Muscle of leg (tissue), 3 donors: ENCODE measurements at regions not wholly inside any gene's neighbourhood (a gene's known extent, or its start where the extent isn't known, plus 50 kb on each side); places are given as distances from the start of the nearest gene placed in this dataset.

Experiments
- DNase-seq: peaks from one replicate; pipeline ENCODE4 v3.0.0; 2013
- H3K27ac ChIP-seq: one replicate; pipeline ENCODE4 v1.5.1; 2013; ENCODE audit warnings: mild to moderate bottlenecking, low read length, control low read depth
- H3K27me3 ChIP-seq: one replicate; pipeline ENCODE4 v1.6.1; 2013; ENCODE audit warnings: low read length; ENCODE audit not compliant: control insufficient read depth, insufficient read depth
- H3K36me3 ChIP-seq: one replicate; pipeline ENCODE4 v1.6.1; 2013; ENCODE audit warnings: low read length; ENCODE audit not compliant: control insufficient read depth, insufficient read depth
- H3K4me1 ChIP-seq: one replicate; pipeline ENCODE4 v1.6.1; 2013; ENCODE audit warnings: low read length; ENCODE audit not compliant: control insufficient read depth, insufficient read depth
- H3K4me3 ChIP-seq: one replicate; pipeline ENCODE4 v1.5.1; 2013; ENCODE audit warnings: low read length, control low read depth
- H3K9me3 ChIP-seq: replicated peaks from 2 replicates; pipeline ENCODE4 v1.6.1; 2013; ENCODE audit warnings: low read depth, low read length; ENCODE audit not compliant: control insufficient read depth
- WGBS: methylation state at CpG from one replicate; pipeline ENCODE4 v1.1.5; 2013; ENCODE audit warnings: missing lambda C conversion rate; ENCODE audit not compliant: insufficient coverage; 5-methylcytosine and 5-hydroxymethylcytosine counted together

GRCh38 chr11:127332896-127333295, 332.3 kb upstream of the KIRREL3 start:
- Histone ChIP-seq H3K36me3 (no peaks in the 10 kb centered on the region), H3K27ac (no peak overlapping the region), H3K4me1 (no peaks in the 10 kb centered on the region), H3K9me3 (no peaks in the 10 kb centered on the region), H3K4me3 (no peak overlapping the region), H3K27me3 (no peaks in the 10 kb centered on the region)
- no peak for DNase-seq
- WGBS, result no CpG with 5 or more reads among the region's 2 CpGs

GRCh38 chr11:127330044-127330443, 329.5 kb upstream of the KIRREL3 start:
- H3K4me1 ChIP-seq, result no peaks in the 10 kb centered on the region
- no peak overlapping the region for H3K4me3 ChIP-seq
- H3K9me3 ChIP-seq, result no peaks in the 10 kb centered on the region
- H3K27ac ChIP-seq, result no peak overlapping the region
- no peaks in the 10 kb centered on the region for H3K27me3 ChIP-seq
- H3K36me3 ChIP-seq, result no peaks in the 10 kb centered on the region
- no peak for DNase-seq
- WGBS, result no CpG with 5 or more reads among the region's 3 CpGs

GRCh38 chr11:127308291-127308690, 307.7 kb upstream of the KIRREL3 start:
- H3K4me3 ChIP-seq, result no peak overlapping the region
- no peaks in the 10 kb centered on the region for H3K4me1 ChIP-seq
- WGBS, result 29% methylated on average over 1 of the region's 2 CpGs
- no peak for DNase-seq
- H3K27me3 ChIP-seq, result no peaks in the 10 kb centered on the region
- H3K9me3 ChIP-seq, result no peaks in the 10 kb centered on the region
- no peak overlapping the region for H3K27ac ChIP-seq
- no peaks in the 10 kb centered on the region for H3K36me3 ChIP-seq

- H3K9me3 ChIP-seq, result no peaks in the 10 kb centered on the region
- 89% methylated on average over 5 of the region's 5 CpGs for WGBS
Observed at GRCh38 chr11:127307700-127308099, 307.1 kb upstream of the KIRREL3 start.

GRCh38 chr11:127304634-127305033, 304.1 kb upstream of the KIRREL3 start:
- H3K27ac ChIP-seq, result no peak overlapping the region
- DNase-seq, result no peak
- H3K27me3 ChIP-seq, result no peaks in the 10 kb centered on the region
- no peaks in the 10 kb centered on the region for H3K4me1 ChIP-seq
- H3K4me3 ChIP-seq, result no peak overlapping the region
- H3K9me3 ChIP-seq, result no peaks in the 10 kb centered on the region
- no CpG with 5 or more reads among the region's 3 CpGs for WGBS
- no peaks in the 10 kb centered on the region for H3K36me3 ChIP-seq

More at GRCh38 chr11:127307700-127308099, 307.1 kb upstream of the KIRREL3 start:
- Histone ChIP-seq H3K27me3 (no peaks in the 10 kb centered on the region), H3K36me3 (no peaks in the 10 kb centered on the region), H3K27ac (no peak overlapping the region), H3K4me1 (no peaks in the 10 kb centered on the region), H3K4me3 (no peak overlapping the region)
- no peak for DNase-seq

GRCh38 chr11:127288926-127289325, 288.4 kb upstream of the KIRREL3 start:
- Histone ChIP-seq H3K4me1 (no peaks in the 10 kb centered on the region), H3K27me3 (no peaks in the 10 kb centered on the region), H3K36me3 (no peaks in the 10 kb centered on the region), H3K9me3 (peaks cover 2% of the 10 kb centered on the region), H3K27ac (no peak overlapping the region), H3K4me3 (no peak overlapping the region)
- no peak for DNase-seq
- 89% methylated on average over 4 of the region's 5 CpGs for WGBS

- DNase-seq, result no peak
- Histone ChIP-seq H3K27me3 (no peaks in the 10 kb centered on the region), H3K4me3 (no peak overlapping the region), H3K27ac (no peak overlapping the region), H3K4me1 (no peaks in the 10 kb centered on the region), H3K36me3 (no peaks in the 10 kb centered on the region), H3K9me3 (no peaks in the 10 kb centered on the region)
- no CpG with 5 or more reads among the region's 1 CpG for WGBS
Observed at GRCh38 chr11:127281534-127281933, 281.0 kb upstream of the KIRREL3 start.

- Histone ChIP-seq H3K9me3 (no peaks in the 10 kb centered on the region), H3K36me3 (no peaks in the 10 kb centered on the region), H3K27me3 (no peaks in the 10 kb centered on the region), H3K27ac (no peak overlapping the region), H3K4me3 (no peak overlapping the region), H3K4me1 (no peaks in the 10 kb centered on the region)
- 33% methylated on average over 9 of the region's 9 CpGs for whole genome bisulfite sequencing
- no peak for DNase-seq
Observed at GRCh38 chr11:127275774-127276173, 275.2 kb upstream of the KIRREL3 start.

- no peaks in the 10 kb centered on the region for H3K9me3 ChIP-seq
- no peak for DNase-seq
- H3K27ac ChIP-seq, result no peak overlapping the region
- no peak overlapping the region for H3K4me3 ChIP-seq
- no peaks in the 10 kb centered on the region for H3K27me3 ChIP-seq
- no peaks in the 10 kb centered on the region for H3K4me1 ChIP-seq
- no CpG with 5 or more reads among the region's 1 CpG for WGBS
- no peaks in the 10 kb centered on the region for H3K36me3 ChIP-seq
Observed at GRCh38 chr11:127274328-127274676, 273.7 kb upstream of the KIRREL3 start.

GRCh38 chr11:127273593-127274327, 273.2 kb upstream of the KIRREL3 start:
- 70% methylated on average over 2 of the region's 5 CpGs for WGBS
- no peaks in the 10 kb centered on the region for H3K9me3 ChIP-seq
- no peak overlapping the region for H3K4me3 ChIP-seq
- H3K27ac ChIP-seq, result no peak overlapping the region
- no peaks in the 10 kb centered on the region for H3K36me3 ChIP-seq
- DNase-seq, result no peak
- H3K4me1 ChIP-seq, result no peaks in the 10 kb centered on the region
- H3K27me3 ChIP-seq, result no peaks in the 10 kb centered on the region

GRCh38 chr11:127270851-127271250, 270.3 kb upstream of the KIRREL3 start:
- H3K36me3 ChIP-seq, result no peaks in the 10 kb centered on the region
- H3K4me3 ChIP-seq, result no peak overlapping the region
- H3K27me3 ChIP-seq, result no peaks in the 10 kb centered on the region
- WGBS, result 40% methylated on average over 1 of the region's 2 CpGs
- peaks cover 2% of the 10 kb centered on the region for H3K9me3 ChIP-seq
- no peak overlapping the region for H3K27ac ChIP-seq
- H3K4me1 ChIP-seq, result no peaks in the 10 kb centered on the region
- no peak for DNase-seq
